Adrenal gland (tissue), 5 donors: ENCODE measurements at regions not wholly inside any gene's neighbourhood (a gene's known extent, or its start where the extent isn't known, plus 50 kb on each side); places are given as distances from the start of the nearest gene placed in this dataset.

Experiments
- POLR2A ChIP-seq, 2 donors: fragments of 450-650 bp; IDR thresholded peaks; one replicate each; pipeline ENCODE4 v1.6.1; 2017; ENCODE audit warnings: antibody characterized with exemption in 2 of 2, mild to moderate bottlenecking in 2 of 2, moderate library complexity in 1 of 2
- TF ChIP-seq, protein P1 (sequence below), 6 experiments: fragments of 450-650 bp in 4 of 6; fragments of 200-600 bp in 2 of 6; sonication (generic) in 1 of 6; IDR thresholded peaks; 1 replicate in 5 of 6; 2 replicates in 1 of 6; pipeline versions ENCODE4 v1.5.1 to v1.8.0; 2016 to 2021; ENCODE audit warnings: antibody characterized with exemption in 6 of 6, mild to moderate bottlenecking in 2 of 6, moderate library complexity in 1 of 6
- donor health status: DM: no; HTN: no; CAD: no.

- TF ChIP-seq, protein P1, sequence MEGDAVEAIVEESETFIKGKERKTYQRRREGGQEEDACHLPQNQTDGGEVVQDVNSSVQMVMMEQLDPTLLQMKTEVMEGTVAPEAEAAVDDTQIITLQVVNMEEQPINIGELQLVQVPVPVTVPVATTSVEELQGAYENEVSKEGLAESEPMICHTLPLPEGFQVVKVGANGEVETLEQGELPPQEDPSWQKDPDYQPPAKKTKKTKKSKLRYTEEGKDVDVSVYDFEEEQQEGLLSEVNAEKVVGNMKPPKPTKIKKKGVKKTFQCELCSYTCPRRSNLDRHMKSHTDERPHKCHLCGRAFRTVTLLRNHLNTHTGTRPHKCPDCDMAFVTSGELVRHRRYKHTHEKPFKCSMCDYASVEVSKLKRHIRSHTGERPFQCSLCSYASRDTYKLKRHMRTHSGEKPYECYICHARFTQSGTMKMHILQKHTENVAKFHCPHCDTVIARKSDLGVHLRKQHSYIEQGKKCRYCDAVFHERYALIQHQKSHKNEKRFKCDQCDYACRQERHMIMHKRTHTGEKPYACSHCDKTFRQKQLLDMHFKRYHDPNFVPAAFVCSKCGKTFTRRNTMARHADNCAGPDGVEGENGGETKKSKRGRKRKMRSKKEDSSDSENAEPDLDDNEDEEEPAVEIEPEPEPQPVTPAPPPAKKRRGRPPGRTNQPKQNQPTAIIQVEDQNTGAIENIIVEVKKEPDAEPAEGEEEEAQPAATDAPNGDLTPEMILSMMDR (IDR thresholded peaks at IDR 0.05): no peak
- no peak for TF ChIP-seq POLR2A (IDR thresholded peaks at IDR 0.05)
Measured at GRCh38 chr2:60259781-60260180, 293.7 kb downstream of the BCL11A start.
